Neural cell (in vitro differentiated cells): ENCODE measurements at regions not wholly inside any gene's neighbourhood (a gene's known extent, or its start where the extent isn't known, plus 50 kb on each side); places are given as distances from the start of the nearest gene placed in this dataset.

Experiments
- H2AFZ ChIP-seq: fragments of 200-600, 300-800 bp; sonication (generic), shearing (Covaris generic); 2 replicates; pipeline ENCODE4 v1.6.0; 2014; ENCODE audit warnings: low read depth, mild to moderate bottlenecking, antibody characterized with exemption, low read length, moderate library complexity
- H3F3A ChIP-seq: fragments of 200-600 bp; shearing (Covaris generic); 2 replicates; pipeline ENCODE4 v1.6.1; 2016; ENCODE audit warnings: mild to moderate bottlenecking, moderate library complexity, mixed read lengths, antibody characterized with exemption, low read length; ENCODE audit not compliant: insufficient read depth, poor library complexity, severe bottlenecking
- H3K27ac ChIP-seq: fragments of 200-600, 300-800 bp; sonication (generic), shearing (Covaris generic); 2 replicates; pipeline ENCODE4 v1.5.1; 2014; ENCODE audit warnings: mild to moderate bottlenecking, low read length, moderate library complexity
- H3K27me3 ChIP-seq: fragments of 300-800, 200-600 bp; sonication (generic), shearing (Covaris generic); 2 replicates; pipeline ENCODE4 v1.6.0; 2014; ENCODE audit warnings: mild to moderate bottlenecking, low read depth, low read length, moderate library complexity; ENCODE audit not compliant: insufficient read depth
- H3K36me3 ChIP-seq: fragments of 300-800, 200-600 bp; sonication (generic), shearing (Covaris generic); 2 replicates; pipeline ENCODE4 v1.5.1; 2014; ENCODE audit warnings: mild to moderate bottlenecking, antibody characterized with exemption, low read length, moderate library complexity; ENCODE audit not compliant: insufficient read depth
- H3K4me2 ChIP-seq: fragments of 300-800, 200-600 bp; sonication (generic), shearing (Covaris generic); 2 replicates; pipeline ENCODE4 v1.6.0; 2014; ENCODE audit warnings: mild to moderate bottlenecking, low read length
- H3K4me3 ChIP-seq: fragments of 300-800, 200-600 bp; sonication (generic), shearing (Covaris generic); 2 replicates; pipeline ENCODE4 v1.5.1; 2014; ENCODE audit warnings: mild to moderate bottlenecking, low read length, moderate library complexity
- H3K79me2 ChIP-seq: fragments of 200-600 bp; shearing (Covaris generic); replicated peaks from 2 replicates; pipeline ENCODE4 v1.6.0; 2014; ENCODE audit warnings: mild to moderate bottlenecking, low read length, moderate library complexity; ENCODE audit not compliant: insufficient read depth
- H3K9ac ChIP-seq: fragments of 300-800, 200-600 bp; sonication (generic), shearing (Covaris generic); 2 replicates; pipeline ENCODE4 v1.6.1; 2016; ENCODE audit warnings: mild to moderate bottlenecking, low read length, mixed read lengths
- H3K9me2 ChIP-seq: fragments of 200-600 bp; shearing (Covaris generic); 2 replicates; pipeline ENCODE4 v1.6.1; 2016; ENCODE audit warnings: mild to moderate bottlenecking, low read length, mixed read lengths; ENCODE audit not compliant: insufficient read depth
- H3K9me3 ChIP-seq: fragments of 200-600, 300-800 bp; sonication (generic), shearing (Covaris generic); 2 replicates; pipeline ENCODE4 v1.6.1; 2016; ENCODE audit warnings: mild to moderate bottlenecking, mixed run types, low read length, moderate library complexity, mixed read lengths
- H4K20me1 ChIP-seq: fragments of 200-600 bp; shearing (Covaris generic); 2 replicates; pipeline ENCODE4 v1.6.1; 2016; ENCODE audit warnings: mild to moderate bottlenecking, mixed run types; ENCODE audit not compliant: insufficient read depth
- EP300 ChIP-seq: fragments of 450-650 bp; conservative IDR thresholded peaks from 2 replicates; pipeline ENCODE4 v1.6.1; 2014; ENCODE audit warnings: antibody characterized with exemption, mild to moderate bottlenecking, moderate library complexity; ENCODE audit not compliant: poor library complexity, severe bottlenecking
- EZH2 ChIP-seq: fragments of 200-600, 300-800 bp; shearing (Covaris generic), sonication (generic); IDR thresholded peaks from 2 replicates; pipeline ENCODE4 v1.6.1; 2014; ENCODE audit warnings: antibody characterized with exemption, low read length, borderline replicate concordance, mild to moderate bottlenecking; ENCODE audit not compliant: insufficient read depth, poor library complexity, severe bottlenecking
- MXI1 ChIP-seq: fragments of 450-650 bp; conservative IDR thresholded peaks from 2 replicates; pipeline ENCODE4 v1.6.1; 2014; ENCODE audit warnings: antibody characterized with exemption, mild to moderate bottlenecking; ENCODE audit not compliant: poor library complexity, severe bottlenecking
- POLR2AphosphoS5 ChIP-seq: IDR thresholded peaks from 2 replicates; pipeline ENCODE4 v1.6.1; 2012
- RAD21 ChIP-seq: fragments of 450-650 bp; conservative IDR thresholded peaks from 2 replicates; pipeline ENCODE4 v1.6.1; 2014; ENCODE audit warnings: antibody characterized with exemption, mild to moderate bottlenecking, moderate library complexity
- SMC3 ChIP-seq: fragments of 450-650 bp; conservative IDR thresholded peaks from 2 replicates; pipeline ENCODE4 v1.6.1; 2014; ENCODE audit warnings: antibody characterized with exemption, mild to moderate bottlenecking, moderate library complexity; ENCODE audit not compliant: poor library complexity
- TAF1 ChIP-seq: IDR thresholded peaks from 2 replicates; pipeline ENCODE4 v1.6.1; 2012; ENCODE audit warnings: low read depth
- TF ChIP-seq, protein P1 (sequence below): fragments of 450-650 bp; IDR thresholded peaks from 2 replicates; pipeline ENCODE4 v1.5.1; 2014; ENCODE audit warnings: antibody characterized with exemption, mild to moderate bottlenecking, moderate library complexity; ENCODE audit not compliant: poor library complexity, severe bottlenecking
- TF ChIP-seq, protein P2 (sequence below): IDR thresholded peaks from 2 replicates; pipeline ENCODE4 v1.6.1; 2012; ENCODE audit warnings: borderline replicate concordance

DNA sequence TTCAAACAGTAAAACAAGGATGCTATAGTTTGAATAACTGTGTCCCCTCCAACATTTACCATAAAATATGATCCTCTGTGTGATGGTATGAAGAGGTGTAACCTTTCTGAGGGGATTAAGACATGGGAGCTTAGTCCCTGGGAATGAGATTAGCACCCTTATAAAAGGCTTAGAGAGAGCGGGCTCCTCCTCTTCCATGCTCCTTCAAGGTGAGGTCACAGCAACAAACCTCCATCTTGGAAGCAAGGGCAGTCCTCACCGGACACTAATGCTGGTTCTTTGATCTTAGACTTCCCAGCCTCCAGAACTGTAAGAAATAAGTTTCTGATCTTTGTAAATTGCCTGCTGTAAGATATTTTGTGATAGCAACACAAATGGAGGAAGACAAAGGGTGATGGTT is 700.3 kb downstream of the TMEM182 start:
- Histone ChIP-seq H3K9me3 (no peaks in the 10 kb centered on the region), H3K27me3 (no peaks in the 10 kb centered on the region), H3F3A (no peaks in the 10 kb centered on the region), H3K36me3 (no peaks in the 10 kb centered on the region), H3K79me2 (no peaks in the 10 kb centered on the region), H3K4me3 (no peak overlapping the region), H4K20me1 (no peaks in the 10 kb centered on the region), H3K4me2 (no peak overlapping the region), H2AFZ (no peak overlapping the region), H3K9me2 (no peaks in the 10 kb centered on the region), H3K27ac (no peak overlapping the region), H3K9ac (no peak overlapping the region)
- TF ChIP-seq SMC3 (no peak), RAD21 (no peak), EP300 (no peak), TAF1 (no peak), POLR2AphosphoS5 (no peak), MXI1 (no peak), EZH2 (no peak)
- TF ChIP-seq, protein P1, sequence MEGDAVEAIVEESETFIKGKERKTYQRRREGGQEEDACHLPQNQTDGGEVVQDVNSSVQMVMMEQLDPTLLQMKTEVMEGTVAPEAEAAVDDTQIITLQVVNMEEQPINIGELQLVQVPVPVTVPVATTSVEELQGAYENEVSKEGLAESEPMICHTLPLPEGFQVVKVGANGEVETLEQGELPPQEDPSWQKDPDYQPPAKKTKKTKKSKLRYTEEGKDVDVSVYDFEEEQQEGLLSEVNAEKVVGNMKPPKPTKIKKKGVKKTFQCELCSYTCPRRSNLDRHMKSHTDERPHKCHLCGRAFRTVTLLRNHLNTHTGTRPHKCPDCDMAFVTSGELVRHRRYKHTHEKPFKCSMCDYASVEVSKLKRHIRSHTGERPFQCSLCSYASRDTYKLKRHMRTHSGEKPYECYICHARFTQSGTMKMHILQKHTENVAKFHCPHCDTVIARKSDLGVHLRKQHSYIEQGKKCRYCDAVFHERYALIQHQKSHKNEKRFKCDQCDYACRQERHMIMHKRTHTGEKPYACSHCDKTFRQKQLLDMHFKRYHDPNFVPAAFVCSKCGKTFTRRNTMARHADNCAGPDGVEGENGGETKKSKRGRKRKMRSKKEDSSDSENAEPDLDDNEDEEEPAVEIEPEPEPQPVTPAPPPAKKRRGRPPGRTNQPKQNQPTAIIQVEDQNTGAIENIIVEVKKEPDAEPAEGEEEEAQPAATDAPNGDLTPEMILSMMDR, result no peak
- TF ChIP-seq, protein P2, sequence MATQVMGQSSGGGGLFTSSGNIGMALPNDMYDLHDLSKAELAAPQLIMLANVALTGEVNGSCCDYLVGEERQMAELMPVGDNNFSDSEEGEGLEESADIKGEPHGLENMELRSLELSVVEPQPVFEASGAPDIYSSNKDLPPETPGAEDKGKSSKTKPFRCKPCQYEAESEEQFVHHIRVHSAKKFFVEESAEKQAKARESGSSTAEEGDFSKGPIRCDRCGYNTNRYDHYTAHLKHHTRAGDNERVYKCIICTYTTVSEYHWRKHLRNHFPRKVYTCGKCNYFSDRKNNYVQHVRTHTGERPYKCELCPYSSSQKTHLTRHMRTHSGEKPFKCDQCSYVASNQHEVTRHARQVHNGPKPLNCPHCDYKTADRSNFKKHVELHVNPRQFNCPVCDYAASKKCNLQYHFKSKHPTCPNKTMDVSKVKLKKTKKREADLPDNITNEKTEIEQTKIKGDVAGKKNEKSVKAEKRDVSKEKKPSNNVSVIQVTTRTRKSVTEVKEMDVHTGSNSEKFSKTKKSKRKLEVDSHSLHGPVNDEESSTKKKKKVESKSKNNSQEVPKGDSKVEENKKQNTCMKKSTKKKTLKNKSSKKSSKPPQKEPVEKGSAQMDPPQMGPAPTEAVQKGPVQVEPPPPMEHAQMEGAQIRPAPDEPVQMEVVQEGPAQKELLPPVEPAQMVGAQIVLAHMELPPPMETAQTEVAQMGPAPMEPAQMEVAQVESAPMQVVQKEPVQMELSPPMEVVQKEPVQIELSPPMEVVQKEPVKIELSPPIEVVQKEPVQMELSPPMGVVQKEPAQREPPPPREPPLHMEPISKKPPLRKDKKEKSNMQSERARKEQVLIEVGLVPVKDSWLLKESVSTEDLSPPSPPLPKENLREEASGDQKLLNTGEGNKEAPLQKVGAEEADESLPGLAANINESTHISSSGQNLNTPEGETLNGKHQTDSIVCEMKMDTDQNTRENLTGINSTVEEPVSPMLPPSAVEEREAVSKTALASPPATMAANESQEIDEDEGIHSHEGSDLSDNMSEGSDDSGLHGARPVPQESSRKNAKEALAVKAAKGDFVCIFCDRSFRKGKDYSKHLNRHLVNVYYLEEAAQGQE, result no peak

DNA sequence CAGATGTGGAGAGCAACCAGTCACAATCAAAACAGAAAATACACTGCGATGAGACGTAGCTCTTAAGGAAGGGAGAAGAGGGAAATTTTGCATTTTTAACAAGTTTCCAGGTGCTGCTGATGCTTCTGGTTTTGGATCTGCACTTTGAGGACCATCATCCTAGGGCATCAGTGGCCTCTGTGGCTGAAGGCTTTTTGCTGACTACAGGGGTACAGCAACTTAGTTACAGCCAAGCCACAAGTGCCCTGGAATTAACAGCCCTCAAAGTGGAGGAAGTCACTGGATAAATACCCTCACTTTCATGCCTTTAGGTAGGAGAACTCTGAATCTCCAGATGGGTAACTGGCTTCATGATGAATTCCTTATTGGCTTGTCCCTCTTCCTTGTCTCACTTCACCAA is 700.9 kb downstream of the TMEM182 start:
- H3K27me3 ChIP-seq, result no peaks in the 10 kb centered on the region
- no peak overlapping the region for H2AFZ ChIP-seq
- H3F3A ChIP-seq, result no peaks in the 10 kb centered on the region
- H3K36me3 ChIP-seq, result no peaks in the 10 kb centered on the region
- H4K20me1 ChIP-seq, result no peaks in the 10 kb centered on the region
- H3K79me2 ChIP-seq, result no peaks in the 10 kb centered on the region
- H3K9me2 ChIP-seq, result no peaks in the 10 kb centered on the region
- H3K27ac ChIP-seq, result no peak overlapping the region
- H3K9ac ChIP-seq, result no peak overlapping the region
- no peak overlapping the region for H3K4me2 ChIP-seq
- no peak overlapping the region for H3K4me3 ChIP-seq
- TF ChIP-seq EZH2 (no peak), POLR2AphosphoS5 (no peak), RAD21 (no peak), EP300 (no peak), TAF1 (no peak), SMC3 (no peak), MXI1 (no peak)
- TF ChIP-seq, protein P2, result no peak
- TF ChIP-seq, protein P1, result no peak
- no peaks in the 10 kb centered on the region for H3K9me3 ChIP-seq
